Type B pancreatic cell (in vitro differentiated cells): ENCODE measurements at regions not wholly inside any gene's neighbourhood (a gene's known extent, or its start where the extent isn't known, plus 50 kb on each side); places are given as distances from the start of the nearest gene placed in this dataset.

Experiments
- DNase-seq: peaks from one replicate; pipeline ENCODE4 v3.0.0; 2021; ENCODE audit warnings: mixed read lengths; ENCODE audit not compliant: unreplicated experiment; ENCODE audit errors: extremely low spot score
- H3K27ac Mint-ChIP-seq: 2 replicates; pipeline ENCODE4 v1.8.0; 2021; ENCODE audit warnings: mild to moderate bottlenecking, mixed read lengths
- H3K27me3 Mint-ChIP-seq: 2 replicates; pipeline ENCODE4 v1.8.0; 2021; ENCODE audit warnings: mixed read lengths
- H3K36me3 Mint-ChIP-seq: 2 replicates; pipeline ENCODE4 v1.8.0; 2021; ENCODE audit warnings: mixed read lengths
- H3K4me1 Mint-ChIP-seq: one replicate; pipeline ENCODE4 v1.8.0; 2021; ENCODE audit warnings: mixed read lengths; ENCODE audit not compliant: unreplicated experiment
- H3K4me3 Mint-ChIP-seq: 2 replicates; pipeline ENCODE4 v1.8.0; 2021; ENCODE audit warnings: mild to moderate bottlenecking, mixed read lengths
- H3K9me3 Mint-ChIP-seq: 2 replicates; pipeline ENCODE4 v1.8.0; 2021; ENCODE audit warnings: mixed read lengths
- TF ChIP-seq, protein P1 (sequence below): fragments of 200-600 bp; sonication (generic); conservative IDR thresholded peaks from 2 replicates; pipeline ENCODE4 v1.5.0; 2021; ENCODE audit warnings: antibody characterized with exemption, mild to moderate bottlenecking

DNA sequence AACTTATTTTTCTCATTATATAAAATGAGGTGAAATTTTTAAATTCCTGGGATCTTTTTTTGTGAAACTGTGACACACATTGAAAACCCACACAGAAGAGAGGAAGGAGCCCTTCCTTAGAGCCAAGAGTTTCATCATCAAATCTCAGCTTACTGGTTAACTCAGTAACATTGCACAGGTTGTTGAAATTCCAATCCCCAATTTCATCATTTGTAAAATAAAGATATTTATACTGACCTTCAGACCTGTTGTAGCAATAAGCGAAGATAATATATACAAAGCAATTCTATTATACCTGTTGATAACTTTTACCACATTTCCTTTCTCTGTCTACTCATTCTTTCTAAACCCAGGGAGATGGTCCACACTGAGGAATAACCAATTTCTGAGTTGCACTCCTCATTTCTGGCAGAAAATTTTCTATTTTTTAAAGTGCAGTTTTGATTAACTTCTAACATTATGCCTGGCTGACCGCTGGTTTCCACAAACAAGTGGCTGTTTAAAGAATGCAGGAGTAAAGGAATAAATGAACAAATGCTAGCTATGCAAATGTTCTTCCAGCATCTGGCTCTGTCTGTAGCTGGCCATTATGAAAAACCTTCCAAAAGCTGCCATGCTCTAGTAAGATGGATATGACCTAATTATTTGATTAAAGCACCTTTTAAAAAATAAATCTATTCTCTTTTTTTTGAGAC, 105.7 kb upstream of the LINC00305 start:
- Mint-ChIP-seq H3K9me3 (no peaks in the 10 kb centered on the region), H3K27me3 (no peaks in the 10 kb centered on the region), H3K27ac (no peak overlapping the region), H3K36me3 (no peaks in the 10 kb centered on the region), H3K4me1 (no peaks in the 10 kb centered on the region), H3K4me3 (no peak overlapping the region)
- DNase-seq: no peak
- TF ChIP-seq, protein P1, sequence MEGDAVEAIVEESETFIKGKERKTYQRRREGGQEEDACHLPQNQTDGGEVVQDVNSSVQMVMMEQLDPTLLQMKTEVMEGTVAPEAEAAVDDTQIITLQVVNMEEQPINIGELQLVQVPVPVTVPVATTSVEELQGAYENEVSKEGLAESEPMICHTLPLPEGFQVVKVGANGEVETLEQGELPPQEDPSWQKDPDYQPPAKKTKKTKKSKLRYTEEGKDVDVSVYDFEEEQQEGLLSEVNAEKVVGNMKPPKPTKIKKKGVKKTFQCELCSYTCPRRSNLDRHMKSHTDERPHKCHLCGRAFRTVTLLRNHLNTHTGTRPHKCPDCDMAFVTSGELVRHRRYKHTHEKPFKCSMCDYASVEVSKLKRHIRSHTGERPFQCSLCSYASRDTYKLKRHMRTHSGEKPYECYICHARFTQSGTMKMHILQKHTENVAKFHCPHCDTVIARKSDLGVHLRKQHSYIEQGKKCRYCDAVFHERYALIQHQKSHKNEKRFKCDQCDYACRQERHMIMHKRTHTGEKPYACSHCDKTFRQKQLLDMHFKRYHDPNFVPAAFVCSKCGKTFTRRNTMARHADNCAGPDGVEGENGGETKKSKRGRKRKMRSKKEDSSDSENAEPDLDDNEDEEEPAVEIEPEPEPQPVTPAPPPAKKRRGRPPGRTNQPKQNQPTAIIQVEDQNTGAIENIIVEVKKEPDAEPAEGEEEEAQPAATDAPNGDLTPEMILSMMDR: no peak

DNA sequence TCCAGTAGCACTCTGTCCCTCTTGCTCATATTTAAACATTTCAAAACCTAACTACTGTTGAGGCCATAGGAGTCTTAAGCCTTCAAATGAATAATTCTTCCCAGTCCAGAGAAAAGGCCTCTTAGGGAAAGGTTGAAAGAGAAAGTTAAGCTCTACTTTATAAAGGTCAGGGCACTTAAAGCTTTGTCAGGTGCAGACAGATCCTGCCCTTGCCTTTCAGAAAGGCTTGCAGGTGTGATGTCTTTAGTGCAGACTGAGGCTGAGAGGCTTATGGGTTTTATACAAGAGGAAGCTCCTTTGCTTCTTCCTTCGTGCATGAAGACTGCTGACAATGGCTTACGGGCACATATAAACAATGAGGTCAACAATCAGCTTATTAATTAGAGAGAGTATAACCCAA, 105.0 kb upstream of the LINC00305 start:
- no peaks in the 10 kb centered on the region for H3K27me3 Mint-ChIP-seq
- TF ChIP-seq, protein P1: no peak
- no peaks in the 10 kb centered on the region for H3K36me3 Mint-ChIP-seq
- no peak for DNase-seq
- H3K4me1 Mint-ChIP-seq: no peaks in the 10 kb centered on the region
- no peaks in the 10 kb centered on the region for H3K9me3 Mint-ChIP-seq
- H3K27ac Mint-ChIP-seq: no peak overlapping the region
- no peak overlapping the region for H3K4me3 Mint-ChIP-seq

DNA sequence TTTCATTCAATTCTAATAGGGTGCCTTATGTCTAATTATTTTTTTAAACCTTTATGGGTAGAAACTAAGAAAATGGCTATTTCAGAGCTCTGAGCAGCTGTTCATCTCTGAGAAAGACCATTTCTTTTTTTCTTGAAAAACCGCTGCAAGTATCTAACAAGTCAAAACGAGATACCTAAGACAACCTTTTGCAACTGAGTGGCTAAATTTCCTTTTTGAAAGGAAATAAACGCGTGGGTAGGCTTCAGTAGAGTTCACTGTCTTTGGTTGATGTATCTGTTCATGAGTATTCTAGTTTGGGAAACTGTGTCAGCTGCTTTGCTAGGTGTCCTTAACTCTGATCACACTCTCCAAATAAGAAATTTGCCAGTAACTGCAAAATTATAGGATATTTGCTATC, 104.3 kb upstream of the LINC00305 start:
- no peaks in the 10 kb centered on the region for H3K4me1 Mint-ChIP-seq
- H3K4me3 Mint-ChIP-seq: no peak overlapping the region
- no peak overlapping the region for H3K27ac Mint-ChIP-seq
- no peak for DNase-seq
- TF ChIP-seq, protein P1: no peak
- H3K27me3 Mint-ChIP-seq: no peaks in the 10 kb centered on the region
- H3K9me3 Mint-ChIP-seq: no peaks in the 10 kb centered on the region
- no peaks in the 10 kb centered on the region for H3K36me3 Mint-ChIP-seq

DNA sequence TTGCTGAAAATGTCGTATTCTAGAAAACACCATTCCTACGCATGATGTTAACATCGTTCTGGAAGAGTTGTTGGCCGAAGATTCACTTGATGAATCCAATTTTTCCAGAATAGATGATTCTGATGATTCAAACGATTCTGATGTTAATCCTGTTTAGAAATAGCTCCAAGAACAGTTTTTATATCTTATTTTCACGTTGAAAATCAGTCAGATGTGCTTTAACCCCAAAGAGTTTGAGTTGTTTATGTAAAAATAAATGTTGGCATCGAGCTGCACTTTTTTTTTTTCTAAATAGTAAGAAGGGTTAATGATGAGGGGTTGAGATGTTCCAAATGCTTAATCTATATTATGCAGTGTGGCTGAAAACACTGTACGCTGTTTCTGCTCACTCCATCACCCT, 99.9 kb upstream of the LINC00305 start:
- TF ChIP-seq, protein P1: no peak
- Mint-ChIP-seq H3K36me3 (no peaks in the 10 kb centered on the region), H3K27me3 (no peaks in the 10 kb centered on the region), H3K9me3 (no peaks in the 10 kb centered on the region), H3K4me3 (no peak overlapping the region), H3K27ac (no peak overlapping the region), H3K4me1 (no peaks in the 10 kb centered on the region)
- no peak for DNase-seq

DNA sequence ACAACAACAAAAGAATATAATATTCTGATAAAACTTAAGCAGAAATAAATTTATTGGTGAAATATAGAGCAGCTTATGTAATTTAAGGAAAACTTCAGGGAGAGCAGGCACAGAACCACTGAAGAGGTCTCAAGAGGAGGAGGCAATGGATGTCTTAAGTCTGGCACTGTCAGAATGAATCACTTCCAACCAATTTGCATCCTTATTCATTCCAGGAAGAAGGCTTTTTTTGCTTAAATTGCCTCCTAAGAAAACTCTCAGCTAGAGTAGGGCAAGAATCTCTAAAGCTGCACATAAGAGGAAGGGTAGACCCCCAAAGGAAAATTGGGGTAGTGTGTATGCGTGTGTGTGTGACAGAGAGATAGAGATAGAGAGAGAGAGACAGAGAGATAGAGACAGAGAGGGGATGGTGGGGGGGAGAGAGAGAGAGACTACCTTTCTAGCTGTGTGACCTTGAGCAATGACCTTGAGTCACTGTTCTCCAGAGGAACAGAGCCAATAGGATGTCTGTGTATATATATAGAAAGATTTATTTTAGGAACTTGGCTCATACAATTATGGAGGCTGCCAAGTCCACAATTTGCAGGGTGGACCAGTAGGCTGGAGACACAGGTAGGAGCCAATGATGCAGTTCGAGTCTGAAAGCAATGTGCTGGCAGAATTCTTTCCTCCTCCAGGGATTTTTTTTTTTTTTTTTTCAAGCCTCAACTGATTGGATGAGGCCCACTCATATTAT, 96.4 kb upstream of the LINC00305 start:
- no peaks in the 10 kb centered on the region for H3K36me3 Mint-ChIP-seq
- no peaks in the 10 kb centered on the region for H3K9me3 Mint-ChIP-seq

More for the DNA sequence above, 96.4 kb upstream of the LINC00305 start:
- Mint-ChIP-seq H3K4me1 (peaks cover 3% of the 10 kb centered on the region), H3K27ac (no peak overlapping the region), H3K4me3 (no peak overlapping the region), H3K27me3 (peaks cover 4% of the 10 kb centered on the region)
- DNase-seq: no peak
- TF ChIP-seq, protein P1: no peak
